SH-SY5Y (cell line): ENCODE measurements at regions not wholly inside any gene's neighbourhood (a gene's known extent, or its start where the extent isn't known, plus 50 kb on each side); places are given as distances from the start of the nearest gene placed in this dataset.

Experiments
- GATA2 ChIP-seq: IDR thresholded peaks from 2 replicates; pipeline ENCODE4 v1.6.1; 2011; ENCODE audit warnings: mild to moderate bottlenecking, low read depth, low read length
- GATA3 ChIP-seq: IDR thresholded peaks from 2 replicates; pipeline ENCODE4 v1.6.1; 2011; ENCODE audit warnings: low read depth, mild to moderate bottlenecking, low read length, moderate library complexity

- TF ChIP-seq GATA2 (no peak), GATA3 (no peak)
These were observed 256.3 kb upstream of the ADGRL4 start for GRCh38 chr1:79262745-79263258.
